ENCODE measurements at regions not wholly inside any gene's neighbourhood (a gene's known extent, or its start where the extent isn't known, plus 50 kb on each side); places are given as distances from the start of the nearest gene placed in this dataset.

DNA sequence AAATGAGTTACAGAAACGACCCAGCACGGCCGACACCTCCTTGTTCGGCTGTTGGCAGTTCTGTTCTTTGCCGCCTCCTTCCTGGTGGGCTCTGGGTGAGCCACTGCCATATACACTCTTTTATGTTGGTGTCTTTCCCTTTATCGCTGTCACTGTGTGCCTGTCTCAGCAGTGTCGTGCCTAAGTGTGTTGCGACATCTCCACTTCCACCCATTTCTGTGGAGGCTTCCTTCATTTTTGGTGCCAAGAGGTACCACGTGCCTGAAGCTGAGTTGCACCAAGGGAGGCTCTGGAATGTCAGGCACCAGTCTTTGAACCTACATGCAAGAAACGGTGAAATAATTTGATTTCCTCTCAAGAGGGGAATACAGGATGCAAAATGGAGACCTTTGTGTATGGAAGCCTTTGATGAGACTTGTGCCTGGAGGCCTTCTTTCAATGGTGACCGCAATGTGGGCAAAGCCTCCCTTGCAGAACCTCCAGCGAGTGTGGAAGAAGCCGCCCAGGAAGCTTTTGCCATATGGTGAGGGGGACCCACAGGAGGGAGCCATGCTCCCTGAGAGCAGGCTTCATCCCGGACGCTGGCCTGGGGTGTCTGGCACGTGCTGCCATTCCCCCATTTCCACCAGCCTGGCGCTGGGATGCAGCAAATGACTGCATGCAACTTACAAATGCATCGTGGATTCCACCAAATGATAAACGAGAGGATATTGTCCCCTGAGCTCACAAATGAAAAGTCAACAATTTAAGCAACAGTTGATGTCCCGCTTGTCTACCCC is 136.2 kb downstream of the TEX29 start:
- TF ChIP-seq EZH2 (IDR thresholded peaks at IDR 0.05; ENCODE audit: low read length, missing control alignments) (no peak), CTCF (conservative IDR thresholded peaks at IDR 0.05 in 1 of 2, IDR thresholded peaks at IDR 0.05 in 1 of 2; ENCODE audit: low read depth in 1 of 2, low read length in 2 of 2) (no peak)
